Mesenchymal stem cell (in vitro differentiated cells and primary cell): ENCODE measurements at regions not wholly inside any gene's neighbourhood (a gene's known extent, or its start where the extent isn't known, plus 50 kb on each side); places are given as distances from the start of the nearest gene placed in this dataset.

Experiments used
- DNase-seq: peaks from one replicate; pipeline ENCODE4 v3.0.0-alpha.2; 2013
- H2AFZ ChIP-seq: one replicate; pipeline ENCODE4 v1.6.1; 2013; ENCODE audit warnings: low read depth, mild to moderate bottlenecking, control low read depth, inconsistent platforms, low read length, moderate library complexity
- H2AK5ac ChIP-seq: 2 replicates; pipeline ENCODE4 v1.6.1; 2013; ENCODE audit warnings: low read length, moderate library complexity, mild to moderate bottlenecking, inconsistent platforms; ENCODE audit not compliant: severe bottlenecking
- H2BK120ac ChIP-seq: one replicate; pipeline ENCODE4 v1.6.1; 2013; ENCODE audit warnings: low read depth, mild to moderate bottlenecking, inconsistent platforms, low read length, moderate library complexity
- H2BK12ac ChIP-seq, 2 experiments: one replicate each; pipeline ENCODE4 v1.6.1; 2013; ENCODE audit warnings: inconsistent platforms in 2 of 2, low read length in 2 of 2, mild to moderate bottlenecking in 2 of 2, moderate library complexity in 2 of 2, control low read depth in 1 of 2
- H2BK15ac ChIP-seq: one replicate; pipeline ENCODE4 v1.6.1; 2013; ENCODE audit warnings: mild to moderate bottlenecking, low read depth, inconsistent platforms; ENCODE audit not compliant: poor library complexity, severe bottlenecking
- H2BK5ac ChIP-seq: 2 replicates; pipeline ENCODE4 v1.6.1; 2013; ENCODE audit warnings: low read depth, mild to moderate bottlenecking, low read length, control low read depth, inconsistent platforms; ENCODE audit not compliant: poor library complexity, severe bottlenecking
- H3K14ac ChIP-seq, 2 experiments: one replicate each; pipeline ENCODE4 v1.6.1; 2013; ENCODE audit warnings: inconsistent platforms in 2 of 2, low read length in 2 of 2, control low read depth in 1 of 2, mild to moderate bottlenecking in 1 of 2, moderate library complexity in 1 of 2
- H3K18ac ChIP-seq, 2 experiments: one replicate each; pipeline ENCODE4 v1.6.1; 2013; ENCODE audit warnings: inconsistent platforms in 2 of 2, low read length in 2 of 2, control low read depth in 1 of 2, low read depth in 1 of 2, mild to moderate bottlenecking in 1 of 2
- H3K23ac ChIP-seq, 2 experiments: one replicate each; pipeline ENCODE4 v1.6.1; 2013; ENCODE audit warnings: inconsistent platforms in 2 of 2, low read length in 2 of 2, mild to moderate bottlenecking in 2 of 2, moderate library complexity in 2 of 2, control low read depth in 1 of 2
- H3K27ac ChIP-seq: 2 replicates; pipeline ENCODE4 v1.5.1; 2013; ENCODE audit warnings: mild to moderate bottlenecking, moderate library complexity, low read length, control low read depth, inconsistent platforms; ENCODE audit not compliant: poor library complexity, severe bottlenecking
- H3K27me3 ChIP-seq, 2 experiments: 2 replicates each; pipeline versions ENCODE4 v1.6.1 to v1.7.0; 2013; ENCODE audit warnings: low read length in 2 of 2, mild to moderate bottlenecking in 2 of 2, moderate library complexity in 2 of 2, control low read depth in 1 of 2, inconsistent platforms in 1 of 2; ENCODE audit not compliant: control insufficient read depth in 1 of 2, insufficient read depth in 1 of 2
- H3K36me3 ChIP-seq, 2 experiments: 2 replicates each; pipeline versions ENCODE4 v1.6.1 to v1.7.0; 2013; ENCODE audit warnings: low read length in 2 of 2, control low read depth in 1 of 2, inconsistent platforms in 1 of 2, low read depth in 1 of 2, mild to moderate bottlenecking in 1 of 2; ENCODE audit not compliant: insufficient read depth in 2 of 2, control insufficient read depth in 1 of 2
- H3K4ac ChIP-seq, 2 experiments: one replicate each; pipeline ENCODE4 v1.6.1; 2013; ENCODE audit warnings: inconsistent platforms in 2 of 2, low read length in 2 of 2, mild to moderate bottlenecking in 2 of 2, moderate library complexity in 2 of 2, control low read depth in 1 of 2, low read depth in 1 of 2
- H3K4me1 ChIP-seq: 2 replicates; pipeline ENCODE4 v1.6.1; 2013; ENCODE audit warnings: low read depth, low read length, control low read depth; ENCODE audit not compliant: control insufficient read depth, insufficient read depth
- H3K4me2 ChIP-seq: 2 replicates; pipeline ENCODE4 v1.6.1; 2013; ENCODE audit warnings: low read length, mild to moderate bottlenecking, inconsistent platforms; ENCODE audit not compliant: poor library complexity, severe bottlenecking
- H3K4me3 ChIP-seq, 2 experiments: 2 replicates each; pipeline versions ENCODE4 v1.5.1 to v1.7.0; 2013; ENCODE audit warnings: low read length in 2 of 2, mild to moderate bottlenecking in 2 of 2, control low read depth in 1 of 2, low read depth in 1 of 2; ENCODE audit not compliant: insufficient read depth in 1 of 2
- H3K79me1 ChIP-seq: replicated peaks from 2 replicates; pipeline ENCODE4 v1.6.1; 2013; ENCODE audit warnings: mild to moderate bottlenecking, control low read depth, low read length, inconsistent platforms; ENCODE audit not compliant: poor library complexity, severe bottlenecking
- H3K9ac ChIP-seq: 2 replicates; pipeline ENCODE4 v1.7.0; 2013; ENCODE audit warnings: mild to moderate bottlenecking, low read length, moderate library complexity
- H3K9me3 ChIP-seq: 2 replicates; pipeline ENCODE4 v1.7.0; 2013; ENCODE audit warnings: mild to moderate bottlenecking, low read length; ENCODE audit not compliant: control insufficient read depth
- H4K8ac ChIP-seq: one replicate; pipeline ENCODE4 v1.6.1; 2013; ENCODE audit warnings: inconsistent platforms, mild to moderate bottlenecking, low read length, moderate library complexity
- H4K91ac ChIP-seq: one replicate; pipeline ENCODE4 v1.6.1; 2013; ENCODE audit warnings: mild to moderate bottlenecking, low read length, inconsistent platforms
- WGBS: methylation state at CpG from one replicate; pipeline ENCODE4 v1.1.7; 2013; ENCODE audit warnings: mixed read lengths; 5-methylcytosine and 5-hydroxymethylcytosine counted together

DNA sequence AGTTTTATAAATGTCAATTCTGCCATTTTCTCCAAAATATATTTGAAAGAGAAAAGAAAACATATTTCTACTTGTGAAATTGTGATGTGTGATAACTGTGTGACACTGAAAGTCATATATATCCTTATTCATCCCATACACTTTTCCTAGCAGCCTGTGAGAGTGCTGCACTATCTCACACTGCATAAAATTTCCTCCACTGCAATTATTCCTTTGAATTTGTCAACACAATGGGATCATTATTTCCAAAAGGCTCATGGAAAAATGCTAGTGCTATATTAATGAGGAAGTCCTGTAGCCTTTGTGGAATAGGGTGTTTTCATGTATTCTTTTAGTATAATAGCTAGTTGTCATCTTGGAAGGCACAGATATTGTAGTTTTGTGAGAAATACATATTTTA, 504.1 kb downstream of the RPL10L start:
- Histone ChIP-seq H2BK120ac (no peak overlapping the region), H2BK5ac (no peak overlapping the region), H2AK5ac (no peak overlapping the region), H3K79me1 (no peaks in the 10 kb centered on the region), H3K4me2 (no peak overlapping the region), H4K8ac (no peak overlapping the region), H3K4ac (no peak overlapping the region), H4K91ac (no peak overlapping the region), H3K23ac (no peak overlapping the region), H2BK15ac (no peak overlapping the region), H3K4me1 (no peaks in the 10 kb centered on the region), H3K36me3 (no peaks in the 10 kb centered on the region), H3K9ac (no peak overlapping the region), H3K14ac (no peak overlapping the region), H3K4me3 (no peak overlapping the region), H2AFZ (no peak overlapping the region), H3K27ac (no peak overlapping the region), H2BK12ac (no peak overlapping the region), H3K9me3 (no peaks in the 10 kb centered on the region), H3K18ac (no peak overlapping the region), H3K27me3 (no peaks in the 10 kb centered on the region)
- no peak for DNase-seq

DNA sequence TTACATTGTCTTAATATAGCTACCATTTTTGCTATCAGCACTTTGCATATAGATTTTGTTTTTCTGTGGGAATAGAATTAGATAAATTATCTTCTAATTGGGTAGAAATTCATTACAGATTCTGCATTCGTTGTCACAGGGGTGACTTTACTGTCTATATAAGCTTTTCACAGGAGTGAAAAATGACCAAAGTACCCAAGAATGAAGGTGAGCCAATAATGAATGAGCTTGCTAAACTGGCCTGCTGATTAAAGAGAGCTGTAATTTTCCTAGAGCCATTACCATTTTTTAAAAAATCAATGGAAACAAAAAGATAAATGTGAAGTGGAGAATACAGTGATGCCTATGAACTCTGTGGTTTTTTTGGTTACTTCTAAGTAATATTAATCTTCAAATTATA, 504.6 kb downstream of the RPL10L start:
- Histone ChIP-seq H2AK5ac (no peak overlapping the region), H2BK120ac (no peak overlapping the region), H2BK5ac (no peak overlapping the region), H3K23ac (no peak overlapping the region), H3K14ac (no peak overlapping the region), H3K4me1 (no peaks in the 10 kb centered on the region), H3K9ac (no peak overlapping the region), H3K18ac (no peak overlapping the region), H2BK15ac (no peak overlapping the region), H3K36me3 (no peaks in the 10 kb centered on the region), H4K8ac (no peak overlapping the region), H3K4ac (no peak overlapping the region), H2AFZ (no peak overlapping the region), H2BK12ac (no peak overlapping the region), H4K91ac (no peak overlapping the region), H3K79me1 (no peaks in the 10 kb centered on the region), H3K9me3 (no peaks in the 10 kb centered on the region), H3K27me3 (no peaks in the 10 kb centered on the region), H3K4me2 (no peak overlapping the region), H3K4me3 (no peak overlapping the region), H3K27ac (no peak overlapping the region)
- no peak for DNase-seq
- 90% methylated on average over 1 of the region's 1 CpG for WGBS

DNA sequence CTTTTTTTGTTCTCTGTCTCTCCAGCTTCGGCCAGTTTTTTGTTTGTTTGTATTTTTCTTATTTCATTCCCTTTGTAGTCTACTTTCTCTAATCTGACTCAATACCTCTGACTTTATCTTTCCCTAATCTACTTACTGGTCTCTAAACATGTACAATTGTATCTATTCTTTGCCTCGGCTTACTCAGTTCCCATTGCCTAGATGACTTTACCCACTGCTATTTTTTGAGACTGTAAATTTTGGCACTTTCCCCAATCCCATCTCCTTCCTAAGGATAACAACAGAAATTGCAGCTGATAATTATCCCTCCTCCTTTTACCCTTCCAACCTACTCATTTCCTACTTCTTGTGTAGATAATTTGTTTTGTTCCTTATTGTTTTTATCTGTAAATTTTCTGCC, 511.1 kb downstream of the RPL10L start:
- H4K91ac ChIP-seq: no peak overlapping the region
- DNase-seq: no peak
- H3K4ac ChIP-seq: no peak overlapping the region
- no peak overlapping the region for H3K4me3 ChIP-seq
- no peak overlapping the region for H2BK120ac ChIP-seq
- no peak overlapping the region for H2BK15ac ChIP-seq
- 98% methylated on average over 2 of the region's 2 CpGs for WGBS
- H3K23ac ChIP-seq: no peak overlapping the region
- H4K8ac ChIP-seq: no peak overlapping the region
- no peak overlapping the region for H3K18ac ChIP-seq
- no peak overlapping the region for H3K4me2 ChIP-seq
- H3K79me1 ChIP-seq: no peaks in the 10 kb centered on the region
- H3K14ac ChIP-seq: no peak overlapping the region
- no peaks in the 10 kb centered on the region for H3K36me3 ChIP-seq
- H2AFZ ChIP-seq: no peak overlapping the region
- H2BK5ac ChIP-seq: no peak overlapping the region
- no peaks in the 10 kb centered on the region for H3K9me3 ChIP-seq
- no peak overlapping the region for H2AK5ac ChIP-seq
- no peak overlapping the region for H2BK12ac ChIP-seq
- H3K27me3 ChIP-seq: no peaks in the 10 kb centered on the region
- H3K4me1 ChIP-seq: no peaks in the 10 kb centered on the region
- no peak overlapping the region for H3K9ac ChIP-seq
- H3K27ac ChIP-seq: no peak overlapping the region

DNA sequence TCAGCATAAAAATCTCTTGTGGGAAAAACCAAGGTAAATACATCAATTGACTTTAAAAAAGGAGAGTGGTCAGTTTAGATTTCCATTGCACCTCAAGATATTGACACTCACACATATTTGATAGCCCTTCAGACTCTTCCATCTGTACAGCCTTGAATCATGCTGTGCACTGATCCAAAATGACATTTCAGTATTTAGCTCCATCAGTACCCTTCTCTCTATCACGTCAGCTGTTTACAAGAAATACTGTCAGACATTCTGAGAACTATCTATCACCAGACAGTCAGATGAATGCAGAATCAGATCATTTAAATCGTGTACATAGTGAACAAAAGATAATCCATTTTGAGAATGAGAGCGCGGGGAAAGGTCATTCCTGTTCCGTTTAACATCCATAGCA, 511.9 kb downstream of the RPL10L start:
- Histone ChIP-seq H3K27ac (no peak overlapping the region), H2AFZ (no peak overlapping the region), H3K9me3 (no peaks in the 10 kb centered on the region), H2BK5ac (no peak overlapping the region), H4K91ac (no peak overlapping the region), H3K4me1 (no peaks in the 10 kb centered on the region), H2BK15ac (no peak overlapping the region), H3K4ac (no peak overlapping the region), H2BK120ac (no peak overlapping the region), H2AK5ac (no peak overlapping the region), H3K4me3 (no peak overlapping the region), H4K8ac (no peak overlapping the region), H3K36me3 (no peaks in the 10 kb centered on the region), H3K23ac (no peak overlapping the region), H3K4me2 (no peak overlapping the region), H3K79me1 (no peaks in the 10 kb centered on the region), H3K27me3 (no peaks in the 10 kb centered on the region), H3K14ac (no peak overlapping the region), H3K18ac (no peak overlapping the region), H3K9ac (no peak overlapping the region), H2BK12ac (no peak overlapping the region)
- DNase-seq: no peak
- 98% methylated on average over 2 of the region's 5 CpGs for WGBS
